DOHH2 (cell line): ENCODE measurements at regions not wholly inside any gene's neighbourhood (a gene's known extent, or its start where the extent isn't known, plus 50 kb on each side); places are given as distances from the start of the nearest gene placed in this dataset.

Experiments
- EZH2phosphoT487 ChIP-seq: fragments of 200-600 bp; sonication (generic); IDR thresholded peaks from 2 replicates; pipeline ENCODE4 v1.6.1; 2017; ENCODE audit warnings: borderline replicate concordance, mild to moderate bottlenecking, antibody characterized with exemption, low read length, moderate library complexity, mixed read lengths
- TF ChIP-seq, protein P1 (sequence below): fragments of 200-600 bp; sonication (generic); IDR thresholded peaks from one replicate; pipeline ENCODE4 v1.5.1; 2014; ENCODE audit warnings: antibody characterized with exemption, mild to moderate bottlenecking, low read depth, low read length; ENCODE audit not compliant: poor library complexity, severe bottlenecking

DNA sequence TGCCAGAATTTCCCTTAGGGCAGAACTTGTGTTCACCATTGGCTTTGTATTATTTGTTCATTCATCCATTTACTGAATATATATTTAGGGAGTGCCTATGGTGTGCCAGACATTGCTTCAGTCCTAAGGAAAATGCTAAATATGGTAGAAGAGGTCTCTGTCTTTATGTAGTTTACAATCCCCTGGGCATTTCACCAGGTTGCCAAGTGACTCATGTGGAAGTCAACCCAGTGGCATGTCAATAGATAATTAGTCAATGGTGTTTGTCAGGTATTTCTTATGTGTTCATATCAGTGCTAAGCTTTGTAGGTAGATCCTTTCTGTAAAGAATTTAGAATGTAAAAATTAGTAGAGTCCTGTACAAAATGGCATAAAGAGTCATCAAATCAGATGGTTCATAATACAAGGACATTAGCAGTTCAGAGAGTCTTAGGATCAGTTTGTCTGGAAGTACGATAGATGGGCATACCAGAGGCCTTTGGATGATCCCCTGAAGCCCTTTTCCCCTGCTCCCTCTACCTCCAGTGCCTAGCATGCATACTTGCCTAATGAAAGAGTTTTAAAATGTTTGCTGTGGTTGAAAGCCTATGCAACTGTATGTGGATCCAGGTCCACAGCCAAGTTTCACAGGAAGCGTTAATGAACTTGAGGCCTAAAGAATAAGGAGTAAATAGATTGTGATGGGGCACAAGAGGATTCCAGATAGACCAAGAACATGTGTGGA is 58.5 kb upstream of the SESN3 start:
- TF ChIP-seq, protein P1, sequence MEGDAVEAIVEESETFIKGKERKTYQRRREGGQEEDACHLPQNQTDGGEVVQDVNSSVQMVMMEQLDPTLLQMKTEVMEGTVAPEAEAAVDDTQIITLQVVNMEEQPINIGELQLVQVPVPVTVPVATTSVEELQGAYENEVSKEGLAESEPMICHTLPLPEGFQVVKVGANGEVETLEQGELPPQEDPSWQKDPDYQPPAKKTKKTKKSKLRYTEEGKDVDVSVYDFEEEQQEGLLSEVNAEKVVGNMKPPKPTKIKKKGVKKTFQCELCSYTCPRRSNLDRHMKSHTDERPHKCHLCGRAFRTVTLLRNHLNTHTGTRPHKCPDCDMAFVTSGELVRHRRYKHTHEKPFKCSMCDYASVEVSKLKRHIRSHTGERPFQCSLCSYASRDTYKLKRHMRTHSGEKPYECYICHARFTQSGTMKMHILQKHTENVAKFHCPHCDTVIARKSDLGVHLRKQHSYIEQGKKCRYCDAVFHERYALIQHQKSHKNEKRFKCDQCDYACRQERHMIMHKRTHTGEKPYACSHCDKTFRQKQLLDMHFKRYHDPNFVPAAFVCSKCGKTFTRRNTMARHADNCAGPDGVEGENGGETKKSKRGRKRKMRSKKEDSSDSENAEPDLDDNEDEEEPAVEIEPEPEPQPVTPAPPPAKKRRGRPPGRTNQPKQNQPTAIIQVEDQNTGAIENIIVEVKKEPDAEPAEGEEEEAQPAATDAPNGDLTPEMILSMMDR, result no peak
- TF ChIP-seq EZH2phosphoT487, result no peak
